GM10266 (cell line): ENCODE measurements at regions not wholly inside any gene's neighbourhood (a gene's known extent, or its start where the extent isn't known, plus 50 kb on each side); places are given as distances from the start of the nearest gene placed in this dataset.

Experiments
- DNase-seq: peaks from one replicate; pipeline ENCODE4 v3.0.0; 2012; ENCODE audit errors: extremely low spot score
- CTCF ChIP-seq: IDR thresholded peaks from 2 replicates; pipeline ENCODE4 v1.5.1; 2012; ENCODE audit warnings: mild to moderate bottlenecking, low read depth; ENCODE audit not compliant: control insufficient read depth, insufficient read depth; ENCODE audit errors: missing control alignments

- no peak for DNase-seq
- TF ChIP-seq CTCF = no peak
Observed at GRCh38 chr5:56608217-56608925, 207.0 kb upstream of the MAP3K1 start.

- no peak for TF ChIP-seq CTCF
- no peak for DNase-seq
Observed at GRCh38 chr5:56607551-56607950, 207.8 kb upstream of the MAP3K1 start.

GRCh38 chr5:56607074-56607473 lies 208.3 kb upstream of the MAP3K1 start:
- TF ChIP-seq CTCF = no peak
- no peak for DNase-seq

- no peak for TF ChIP-seq CTCF
Observed at GRCh38 chr5:56606192-56606591, 209.2 kb upstream of the MAP3K1 start.

GRCh38 chr5:56605231-56605630 lies 210.1 kb upstream of the MAP3K1 start:
- no peak for DNase-seq
- no peak for TF ChIP-seq CTCF

More at GRCh38 chr5:56606192-56606591, 209.2 kb upstream of the MAP3K1 start:
- DNase-seq = no peak

GRCh38 chr5:56601641-56602071 lies 213.7 kb upstream of the MAP3K1 start:
- TF ChIP-seq CTCF = no peak
- DNase-seq = no peak

GRCh38 chr5:56598941-56599340 lies 216.4 kb upstream of the MAP3K1 start:
- no peak for TF ChIP-seq CTCF
- DNase-seq = no peak
